ENCODE measurements at regions not wholly inside any gene's neighbourhood (a gene's known extent, or its start where the extent isn't known, plus 50 kb on each side); places are given as distances from the start of the nearest gene placed in this dataset.

DNA sequence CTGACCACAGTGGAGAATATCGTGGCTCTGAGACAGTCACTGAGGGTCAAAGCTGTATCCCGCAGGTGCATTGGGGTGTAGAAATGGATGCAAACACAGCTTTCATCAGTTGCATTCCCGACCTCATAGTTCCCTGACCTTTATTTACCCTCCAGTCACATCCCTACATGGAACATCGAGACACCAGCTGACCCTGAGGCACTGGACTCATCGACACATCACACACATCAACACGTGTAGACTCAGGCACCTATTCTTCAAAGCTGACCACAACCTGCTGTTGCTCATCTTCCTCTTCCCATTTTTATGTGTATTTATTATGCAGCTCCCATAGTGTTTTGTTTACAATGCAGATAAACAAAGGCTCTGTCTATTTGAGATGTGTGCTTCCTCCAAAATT lies 396.9 kb upstream of the NRP1 start (continued):
- TF ChIP-seq, protein P1, sequence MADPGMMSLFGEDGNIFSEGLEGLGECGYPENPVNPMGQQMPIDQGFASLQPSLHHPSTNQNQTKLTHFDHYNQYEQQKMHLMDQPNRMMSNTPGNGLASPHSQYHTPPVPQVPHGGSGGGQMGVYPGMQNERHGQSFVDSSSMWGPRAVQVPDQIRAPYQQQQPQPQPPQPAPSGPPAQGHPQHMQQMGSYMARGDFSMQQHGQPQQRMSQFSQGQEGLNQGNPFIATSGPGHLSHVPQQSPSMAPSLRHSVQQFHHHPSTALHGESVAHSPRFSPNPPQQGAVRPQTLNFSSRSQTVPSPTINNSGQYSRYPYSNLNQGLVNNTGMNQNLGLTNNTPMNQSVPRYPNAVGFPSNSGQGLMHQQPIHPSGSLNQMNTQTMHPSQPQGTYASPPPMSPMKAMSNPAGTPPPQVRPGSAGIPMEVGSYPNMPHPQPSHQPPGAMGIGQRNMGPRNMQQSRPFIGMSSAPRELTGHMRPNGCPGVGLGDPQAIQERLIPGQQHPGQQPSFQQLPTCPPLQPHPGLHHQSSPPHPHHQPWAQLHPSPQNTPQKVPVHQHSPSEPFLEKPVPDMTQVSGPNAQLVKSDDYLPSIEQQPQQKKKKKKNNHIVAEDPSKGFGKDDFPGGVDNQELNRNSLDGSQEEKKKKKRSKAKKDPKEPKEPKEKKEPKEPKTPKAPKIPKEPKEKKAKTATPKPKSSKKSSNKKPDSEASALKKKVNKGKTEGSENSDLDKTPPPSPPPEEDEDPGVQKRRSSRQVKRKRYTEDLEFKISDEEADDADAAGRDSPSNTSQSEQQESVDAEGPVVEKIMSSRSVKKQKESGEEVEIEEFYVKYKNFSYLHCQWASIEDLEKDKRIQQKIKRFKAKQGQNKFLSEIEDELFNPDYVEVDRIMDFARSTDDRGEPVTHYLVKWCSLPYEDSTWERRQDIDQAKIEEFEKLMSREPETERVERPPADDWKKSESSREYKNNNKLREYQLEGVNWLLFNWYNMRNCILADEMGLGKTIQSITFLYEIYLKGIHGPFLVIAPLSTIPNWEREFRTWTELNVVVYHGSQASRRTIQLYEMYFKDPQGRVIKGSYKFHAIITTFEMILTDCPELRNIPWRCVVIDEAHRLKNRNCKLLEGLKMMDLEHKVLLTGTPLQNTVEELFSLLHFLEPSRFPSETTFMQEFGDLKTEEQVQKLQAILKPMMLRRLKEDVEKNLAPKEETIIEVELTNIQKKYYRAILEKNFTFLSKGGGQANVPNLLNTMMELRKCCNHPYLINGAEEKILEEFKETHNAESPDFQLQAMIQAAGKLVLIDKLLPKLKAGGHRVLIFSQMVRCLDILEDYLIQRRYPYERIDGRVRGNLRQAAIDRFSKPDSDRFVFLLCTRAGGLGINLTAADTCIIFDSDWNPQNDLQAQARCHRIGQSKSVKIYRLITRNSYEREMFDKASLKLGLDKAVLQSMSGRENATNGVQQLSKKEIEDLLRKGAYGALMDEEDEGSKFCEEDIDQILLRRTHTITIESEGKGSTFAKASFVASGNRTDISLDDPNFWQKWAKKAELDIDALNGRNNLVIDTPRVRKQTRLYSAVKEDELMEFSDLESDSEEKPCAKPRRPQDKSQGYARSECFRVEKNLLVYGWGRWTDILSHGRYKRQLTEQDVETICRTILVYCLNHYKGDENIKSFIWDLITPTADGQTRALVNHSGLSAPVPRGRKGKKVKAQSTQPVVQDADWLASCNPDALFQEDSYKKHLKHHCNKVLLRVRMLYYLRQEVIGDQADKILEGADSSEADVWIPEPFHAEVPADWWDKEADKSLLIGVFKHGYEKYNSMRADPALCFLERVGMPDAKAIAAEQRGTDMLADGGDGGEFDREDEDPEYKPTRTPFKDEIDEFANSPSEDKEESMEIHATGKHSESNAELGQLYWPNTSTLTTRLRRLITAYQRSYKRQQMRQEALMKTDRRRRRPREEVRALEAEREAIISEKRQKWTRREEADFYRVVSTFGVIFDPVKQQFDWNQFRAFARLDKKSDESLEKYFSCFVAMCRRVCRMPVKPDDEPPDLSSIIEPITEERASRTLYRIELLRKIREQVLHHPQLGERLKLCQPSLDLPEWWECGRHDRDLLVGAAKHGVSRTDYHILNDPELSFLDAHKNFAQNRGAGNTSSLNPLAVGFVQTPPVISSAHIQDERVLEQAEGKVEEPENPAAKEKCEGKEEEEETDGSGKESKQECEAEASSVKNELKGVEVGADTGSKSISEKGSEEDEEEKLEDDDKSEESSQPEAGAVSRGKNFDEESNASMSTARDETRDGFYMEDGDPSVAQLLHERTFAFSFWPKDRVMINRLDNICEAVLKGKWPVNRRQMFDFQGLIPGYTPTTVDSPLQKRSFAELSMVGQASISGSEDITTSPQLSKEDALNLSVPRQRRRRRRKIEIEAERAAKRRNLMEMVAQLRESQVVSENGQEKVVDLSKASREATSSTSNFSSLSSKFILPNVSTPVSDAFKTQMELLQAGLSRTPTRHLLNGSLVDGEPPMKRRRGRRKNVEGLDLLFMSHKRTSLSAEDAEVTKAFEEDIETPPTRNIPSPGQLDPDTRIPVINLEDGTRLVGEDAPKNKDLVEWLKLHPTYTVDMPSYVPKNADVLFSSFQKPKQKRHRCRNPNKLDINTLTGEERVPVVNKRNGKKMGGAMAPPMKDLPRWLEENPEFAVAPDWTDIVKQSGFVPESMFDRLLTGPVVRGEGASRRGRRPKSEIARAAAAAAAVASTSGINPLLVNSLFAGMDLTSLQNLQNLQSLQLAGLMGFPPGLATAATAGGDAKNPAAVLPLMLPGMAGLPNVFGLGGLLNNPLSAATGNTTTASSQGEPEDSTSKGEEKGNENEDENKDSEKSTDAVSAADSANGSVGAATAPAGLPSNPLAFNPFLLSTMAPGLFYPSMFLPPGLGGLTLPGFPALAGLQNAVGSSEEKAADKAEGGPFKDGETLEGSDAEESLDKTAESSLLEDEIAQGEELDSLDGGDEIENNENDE (IDR thresholded peaks at IDR 0.05; ENCODE audit: insufficient replicate concordance, low read length), result no peak

Measured in H1 (cell line).